COLO829 (cell line): ENCODE measurements at regions not wholly inside any gene's neighbourhood (a gene's known extent, or its start where the extent isn't known, plus 50 kb on each side); places are given as distances from the start of the nearest gene placed in this dataset.

Experiments used
- DNase-seq: peaks from one replicate; pipeline ENCODE4 v3.0.0; 2012; ENCODE audit warnings: low spot score

- peak; percentile 8 for DNase-seq
Measured at GRCh38 chr15:66931768-66932633, 133.4 kb upstream of the SMAD3 start.

GRCh38 chr15:66932634-66933024 lies 132.8 kb upstream of the SMAD3 start:
- DNase-seq: no peak

DNA sequence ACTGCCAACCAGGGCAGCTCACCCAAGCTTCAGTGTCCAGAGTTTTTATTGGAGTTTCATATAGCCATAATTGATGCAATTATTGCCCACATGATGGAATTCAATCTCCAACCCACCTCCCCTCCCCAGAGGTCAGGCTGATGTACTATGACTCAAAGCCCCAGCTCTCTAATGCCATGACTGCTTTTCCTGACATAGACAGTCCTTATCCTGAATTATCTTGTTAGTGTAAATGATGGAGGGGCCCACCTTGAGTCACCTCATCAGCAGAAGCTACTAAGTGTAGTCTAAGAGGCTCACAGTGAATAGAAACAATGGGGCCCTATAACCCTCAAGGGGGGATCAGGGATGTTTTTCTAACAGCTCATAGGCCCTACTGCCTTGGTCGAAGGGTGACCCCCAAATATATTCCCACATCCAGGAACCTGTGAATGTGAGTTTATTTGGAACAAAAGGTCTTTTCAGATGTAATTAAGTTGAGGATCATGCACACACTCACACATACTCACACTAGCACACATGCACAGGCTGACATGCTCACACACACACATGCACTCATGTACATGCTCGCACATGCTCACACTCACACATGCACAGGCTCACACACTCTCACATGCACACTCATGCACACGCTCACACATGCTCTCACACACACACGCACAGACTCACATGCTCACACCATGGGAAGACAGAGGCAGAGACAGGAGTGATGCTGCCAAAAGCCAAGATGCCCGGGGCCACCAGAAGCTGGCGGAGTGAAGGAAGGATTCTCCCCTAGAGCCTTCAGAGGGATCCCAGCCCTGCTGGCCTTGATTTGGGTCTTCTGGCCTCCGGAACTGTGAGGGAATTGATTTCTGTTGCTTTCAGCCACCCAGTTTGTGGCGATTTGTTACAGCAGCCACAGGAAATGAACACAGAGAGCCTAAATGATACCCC lies 131.2 kb upstream of the SMAD3 start:
- DNase-seq: no peak

GRCh38 chr15:66934868-66935520 lies 130.4 kb upstream of the SMAD3 start:
- DNase-seq: no peak

DNA sequence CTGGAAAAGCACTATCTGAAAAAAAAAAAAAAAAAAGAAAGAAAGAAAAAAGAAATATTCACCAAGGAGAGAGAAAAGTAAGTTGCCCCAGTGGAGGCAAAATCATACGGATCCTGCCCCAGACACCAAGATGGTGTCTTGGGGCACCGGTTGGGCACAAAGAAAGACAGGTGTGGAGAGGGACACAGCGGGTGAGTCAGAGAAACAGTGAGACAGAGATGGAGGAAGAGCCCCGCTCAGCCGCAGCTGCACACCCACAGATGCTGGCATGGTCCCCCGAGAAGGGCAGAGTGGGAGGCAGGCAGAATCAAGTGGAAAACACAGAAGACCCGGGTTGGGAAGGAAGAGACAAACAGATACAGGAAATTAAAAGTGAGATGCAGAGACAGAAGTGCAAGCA lies 129.7 kb upstream of the SMAD3 start:
- no peak for DNase-seq

DNA sequence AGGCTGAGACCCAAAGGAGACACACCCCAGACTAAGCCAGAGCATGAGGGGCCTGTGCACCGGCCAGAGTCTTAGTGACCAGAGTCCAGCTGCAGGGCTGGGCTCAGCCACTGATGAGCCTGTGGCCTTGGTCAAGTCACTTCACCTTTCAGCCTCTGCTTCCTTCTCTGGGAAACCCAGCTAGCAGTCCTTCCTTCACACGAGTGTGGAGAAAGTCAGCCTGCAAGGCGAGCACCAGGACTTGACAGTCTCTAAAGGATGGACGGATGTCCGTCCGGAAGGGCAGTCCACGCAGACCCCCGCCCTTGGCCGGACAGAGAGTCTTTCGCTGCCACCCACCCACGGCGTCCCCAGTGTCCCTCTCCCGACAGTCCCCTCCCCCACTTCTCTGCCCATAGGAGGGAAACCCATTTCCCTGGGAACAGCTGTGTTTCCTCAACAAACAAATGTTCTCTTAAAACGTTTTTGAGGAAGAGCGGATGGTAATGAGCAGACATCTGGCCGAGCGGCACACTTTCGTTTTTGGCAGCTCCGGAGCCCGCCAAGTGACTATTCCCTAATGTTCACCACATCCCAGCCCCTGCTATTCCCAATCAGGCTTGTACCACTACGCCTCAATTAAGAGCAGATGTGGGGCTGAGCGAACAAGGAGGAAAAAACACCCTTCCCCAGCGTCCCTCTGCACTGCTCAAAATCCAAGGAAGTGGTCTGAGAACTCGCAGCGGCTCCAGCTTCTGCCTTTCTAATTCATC lies 129.1 kb upstream of the SMAD3 start:
- no peak for DNase-seq

GRCh38 chr15:66936861-66937582 lies 128.4 kb upstream of the SMAD3 start:
- no peak for DNase-seq

GRCh38 chr15:66937588-66937987 lies 127.8 kb upstream of the SMAD3 start:
- DNase-seq: no peak

- no peak for DNase-seq
Measured at GRCh38 chr15:66938114-66938830, 127.1 kb upstream of the SMAD3 start.

GRCh38 chr15:66939016-66939415 lies 126.4 kb upstream of the SMAD3 start:
- no peak for DNase-seq

- no peak for DNase-seq
Measured at GRCh38 chr15:66939451-66940023, 125.9 kb upstream of the SMAD3 start.

- DNase-seq: no peak
Measured at GRCh38 chr15:66940368-66940767, 125.0 kb upstream of the SMAD3 start.

GRCh38 chr15:66941108-66941711 lies 124.2 kb upstream of the SMAD3 start:
- no peak for DNase-seq

GRCh38 chr15:66941791-66942190 lies 123.6 kb upstream of the SMAD3 start:
- no peak for DNase-seq

- DNase-seq: no peak
Measured at GRCh38 chr15:66942649-66943390, 122.6 kb upstream of the SMAD3 start.

DNA sequence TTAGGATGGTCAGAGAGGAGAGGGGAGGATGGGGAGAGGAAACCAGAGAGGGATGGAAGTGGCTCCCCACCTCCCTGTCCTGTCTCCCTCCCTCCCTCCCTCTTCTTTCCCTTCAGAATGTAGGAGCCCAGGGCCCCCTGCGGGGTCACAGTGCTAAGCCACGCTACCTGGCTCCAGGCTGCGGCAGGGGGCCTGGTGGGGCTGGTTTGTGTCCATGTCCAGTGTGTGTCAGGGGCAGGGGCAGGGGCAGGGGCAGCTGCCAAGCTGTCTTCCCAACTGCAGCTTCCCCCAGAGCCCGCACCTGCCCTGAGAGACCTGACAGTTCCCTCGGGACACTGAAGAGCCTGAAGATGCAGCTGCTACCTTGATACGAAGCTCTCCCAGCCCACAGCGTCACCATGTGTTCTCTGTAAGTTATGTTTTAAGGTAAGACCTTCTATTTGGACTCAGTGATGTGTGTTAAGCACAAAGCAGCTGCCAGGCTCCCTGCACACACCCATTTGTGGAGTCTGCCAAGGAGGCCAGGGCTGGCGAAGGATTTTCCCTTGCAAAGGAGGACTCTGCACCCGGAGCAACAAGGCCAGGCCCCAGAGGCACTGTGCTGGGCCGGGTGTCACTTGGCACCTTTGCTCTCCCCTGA lies 121.8 kb upstream of the SMAD3 start:
- no peak for DNase-seq

- DNase-seq: no peak
Measured at GRCh38 chr15:66944121-66944520, 121.3 kb upstream of the SMAD3 start.

- DNase-seq: no peak
Measured at GRCh38 chr15:66945286-66945685, 120.1 kb upstream of the SMAD3 start.
